CD4-positive, alpha-beta T cell treated with Interleukin-21 for 1 hour (primary cell): ENCODE measurements at regions not wholly inside any gene's neighbourhood (a gene's known extent, or its start where the extent isn't known, plus 50 kb on each side); places are given as distances from the start of the nearest gene placed in this dataset.

Experiments used
- DNase-seq: peaks from one replicate; pipeline ENCODE4 v3.0.0-alpha.2; 2020

DNA sequence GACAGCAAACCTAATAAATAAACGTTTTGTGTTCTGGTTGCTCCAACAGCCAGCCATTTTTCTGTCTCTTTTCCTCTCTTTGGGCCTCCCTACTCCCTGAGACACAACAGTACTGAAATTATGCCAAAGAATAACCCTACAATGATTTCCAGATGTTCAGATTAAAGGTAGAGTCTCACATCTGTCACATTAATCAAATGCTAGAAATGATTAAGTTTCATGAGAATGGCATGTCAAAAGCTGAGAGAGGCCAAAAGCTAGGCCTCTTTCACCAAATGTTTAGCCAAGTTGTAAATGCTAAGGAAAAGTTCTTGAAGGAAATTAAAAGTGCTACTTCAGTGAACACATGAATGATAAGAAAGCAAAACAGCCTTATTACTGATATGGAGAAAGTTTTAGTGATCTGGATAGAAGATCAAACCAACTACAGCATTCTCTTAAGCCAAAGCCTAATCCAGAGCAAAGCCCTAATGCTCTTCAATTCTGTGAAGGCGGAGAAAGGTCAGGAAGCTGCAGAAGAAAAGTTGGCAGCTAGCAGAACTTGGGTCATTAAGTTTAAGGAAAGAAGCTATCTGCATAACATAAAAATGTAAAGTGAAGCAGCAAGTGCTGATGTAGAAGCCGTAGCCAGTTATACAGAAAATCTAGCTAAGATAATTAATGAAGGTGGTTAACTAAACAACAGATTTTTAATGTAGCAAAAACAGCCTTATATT is 182.1 kb upstream of the NUDT6 start:
- DNase-seq, result no peak

DNA sequence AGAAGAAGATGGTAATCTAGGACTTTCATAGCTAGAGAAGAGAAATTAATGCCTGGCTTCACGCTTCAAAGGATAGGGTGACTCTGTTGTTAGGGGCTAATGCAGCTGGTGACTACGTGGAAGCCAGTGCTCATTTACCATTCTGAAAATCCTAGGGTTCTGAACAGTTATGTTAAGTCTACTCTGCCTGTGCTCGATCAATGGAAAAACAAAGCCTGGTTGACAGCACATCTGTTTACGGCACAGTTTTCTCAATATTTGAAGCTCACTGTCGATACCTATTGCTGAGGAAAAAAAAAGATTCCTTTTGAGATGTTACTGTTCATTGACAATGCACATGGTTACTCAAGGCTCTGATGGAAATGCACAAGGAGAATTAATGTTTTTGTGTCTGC is 182.6 kb upstream of the NUDT6 start:
- DNase-seq, result no peak

DNA sequence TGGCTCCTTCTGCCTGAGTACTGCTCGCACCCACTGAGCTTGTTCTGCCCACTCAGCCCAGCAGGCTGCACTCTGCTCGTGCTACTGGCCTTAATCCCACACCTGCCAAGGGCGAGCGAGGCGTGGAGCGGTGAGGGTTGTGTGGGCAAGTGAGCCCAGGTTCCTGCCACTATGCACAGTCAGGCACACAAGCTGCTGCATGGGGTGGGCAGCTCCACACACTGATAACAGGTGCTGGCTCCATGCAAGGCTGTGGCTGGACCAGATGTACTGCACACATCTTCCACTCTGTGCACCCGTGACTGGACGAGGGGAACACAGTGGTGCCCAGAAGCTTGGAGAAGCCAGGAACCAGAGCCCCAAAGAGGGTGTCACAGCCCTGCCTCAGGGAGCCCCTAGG is 184.3 kb upstream of the NUDT6 start:
- no peak for DNase-seq

DNA sequence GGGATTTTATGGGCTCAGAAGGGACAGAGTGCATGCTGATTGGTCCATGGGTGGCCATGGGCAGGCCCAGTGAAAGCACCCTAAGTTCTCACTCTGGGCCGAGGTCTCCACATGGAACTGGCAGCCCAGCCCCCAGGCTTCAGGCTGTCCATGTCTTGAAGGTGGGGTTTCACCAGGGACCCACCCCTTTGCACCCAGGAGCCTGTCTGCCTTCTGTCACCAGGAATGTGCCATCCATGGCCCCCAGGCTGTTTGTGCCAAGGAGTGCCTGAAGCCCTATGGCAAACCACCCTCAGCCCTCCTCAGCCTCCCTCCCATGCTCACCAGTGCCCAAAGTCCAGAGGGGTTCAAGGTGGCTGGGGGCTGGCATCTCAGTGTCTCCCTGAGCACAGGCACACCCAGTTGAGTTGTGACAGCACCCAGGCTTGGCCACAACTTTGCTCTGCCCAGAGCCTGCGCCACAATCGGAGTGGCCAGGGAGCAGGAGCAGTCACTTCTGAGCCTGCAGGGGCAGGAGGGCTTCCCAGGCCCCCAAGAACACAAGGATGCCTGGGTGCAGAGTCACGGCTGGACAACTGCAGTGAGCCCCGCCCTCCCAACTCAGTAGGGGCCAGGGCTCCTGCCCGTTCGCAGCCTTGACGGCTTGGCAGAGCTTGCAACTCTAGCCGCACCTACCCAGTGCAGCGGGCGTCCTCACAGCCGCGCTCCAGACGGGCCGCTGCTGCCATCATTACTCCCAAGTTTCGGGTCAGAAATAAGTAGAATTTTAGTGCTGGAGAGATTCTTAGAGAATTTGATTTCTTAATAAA is 185.3 kb upstream of the NUDT6 start:
- DNase-seq, result no peak

DNA sequence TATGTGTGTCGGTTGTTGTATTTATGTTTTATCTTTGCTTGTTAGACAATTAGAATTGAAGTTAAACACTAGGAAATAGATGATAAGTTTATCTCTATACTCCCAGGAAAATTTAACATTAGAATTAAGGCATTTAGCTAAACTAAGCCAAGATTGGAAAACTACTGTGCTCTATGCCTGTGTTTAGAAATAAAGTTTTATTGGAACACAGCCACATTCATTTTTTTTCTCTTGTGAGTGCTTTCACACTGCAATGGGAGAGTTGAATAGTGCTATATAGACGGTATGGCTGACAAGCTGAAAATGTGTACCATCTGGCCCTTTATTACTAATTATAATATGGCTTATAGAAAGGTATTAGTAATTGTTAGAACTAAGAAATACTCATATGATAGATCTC is 186.7 kb upstream of the NUDT6 start:
- DNase-seq, result no peak

DNA sequence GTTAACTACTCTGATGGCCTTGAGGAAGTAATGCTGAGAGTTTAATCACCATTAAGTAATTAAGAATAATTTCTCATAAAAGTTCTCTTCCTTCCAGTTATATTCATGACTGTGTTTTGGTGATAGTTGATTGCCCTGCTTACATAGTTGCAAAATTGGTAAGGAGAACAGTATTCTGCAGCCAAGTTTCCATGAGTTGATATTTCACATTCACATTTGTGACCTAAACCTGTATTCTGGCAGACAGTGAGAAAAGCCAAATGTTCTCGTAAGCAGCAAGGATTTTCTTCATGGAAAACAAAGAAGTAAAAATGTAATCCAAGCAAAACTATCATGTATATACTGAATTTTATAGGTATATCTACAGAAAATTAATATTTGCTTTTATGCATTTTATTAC is 187.8 kb upstream of the NUDT6 start:
- no peak for DNase-seq

DNA sequence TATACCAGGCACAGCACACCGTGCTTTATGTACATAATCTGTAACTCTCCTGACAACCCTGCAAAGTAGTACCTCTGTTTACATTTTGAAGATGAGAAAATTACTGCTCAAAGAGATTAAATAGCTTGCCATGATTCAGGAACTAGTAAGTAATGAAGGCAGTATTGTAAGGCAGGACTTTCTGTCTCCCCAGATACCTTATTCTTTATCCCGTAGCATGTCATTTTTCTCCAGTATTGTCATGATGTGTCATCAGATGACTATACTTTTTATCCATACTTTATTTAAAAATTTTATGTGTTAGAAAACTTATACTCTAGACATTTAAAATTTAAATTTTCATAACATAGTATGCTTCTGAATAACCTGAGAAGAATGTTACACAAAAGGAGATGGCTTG is 188.3 kb upstream of the NUDT6 start:
- no peak for DNase-seq

DNA sequence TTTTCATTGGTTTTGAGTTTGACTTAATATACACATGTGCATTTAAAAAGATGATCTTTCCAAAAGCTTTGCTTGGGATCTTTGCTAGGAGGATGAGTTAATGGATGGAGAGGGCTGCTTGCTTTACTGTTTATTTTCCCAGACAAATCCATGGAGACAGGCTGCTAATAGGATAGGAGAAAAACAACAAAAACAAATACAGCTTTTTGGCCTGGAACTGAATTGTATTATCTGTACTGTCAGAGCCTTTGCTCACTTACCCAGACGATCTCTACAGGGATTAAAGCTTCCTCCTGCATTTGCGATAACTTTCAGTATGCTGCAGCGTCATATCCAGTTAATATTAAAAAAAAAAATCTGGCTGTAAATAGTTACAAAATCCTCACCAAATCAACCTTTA is 190.8 kb upstream of the NUDT6 start:
- no peak for DNase-seq

DNA sequence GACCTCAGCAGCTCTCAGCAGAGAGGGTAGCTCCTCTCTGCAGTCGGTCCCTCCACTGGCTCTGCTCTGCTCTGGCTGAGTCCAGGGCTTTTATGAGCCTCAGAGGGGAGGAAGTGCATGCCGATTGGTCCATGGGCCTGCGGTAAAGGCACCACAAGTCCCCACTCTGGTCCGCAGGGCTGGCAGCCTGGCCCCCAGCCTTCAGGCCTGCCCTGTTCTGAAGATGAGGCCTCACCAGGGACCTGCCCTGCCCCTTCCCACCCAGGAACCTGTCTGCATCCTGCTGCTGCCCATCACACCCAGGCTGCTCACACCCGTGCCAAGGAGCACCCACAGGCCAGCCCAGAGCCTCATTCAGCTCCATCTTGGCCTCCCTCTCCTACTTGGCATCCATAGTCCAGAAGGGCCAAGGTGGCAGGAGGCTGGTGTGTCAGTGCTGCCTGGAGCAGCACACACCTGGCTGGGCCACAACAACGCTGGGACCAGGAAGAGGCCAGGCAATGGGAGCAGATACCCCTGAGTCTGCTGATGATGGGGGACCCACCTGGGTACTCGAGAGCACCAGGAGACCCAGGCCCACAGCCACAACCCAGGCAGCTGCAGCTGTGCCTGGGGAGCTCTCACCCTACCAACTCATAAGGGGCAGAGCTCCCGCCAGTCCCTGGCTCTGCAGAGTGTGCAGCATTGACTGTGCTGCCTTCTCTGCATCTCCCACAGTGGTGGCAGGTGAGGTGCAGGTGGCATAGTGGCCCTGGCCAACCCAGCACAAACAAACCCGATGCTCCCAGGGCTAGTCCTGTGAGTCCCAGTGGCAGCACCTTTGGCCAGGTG is 191.9 kb upstream of the NUDT6 start:
- no peak for DNase-seq

DNA sequence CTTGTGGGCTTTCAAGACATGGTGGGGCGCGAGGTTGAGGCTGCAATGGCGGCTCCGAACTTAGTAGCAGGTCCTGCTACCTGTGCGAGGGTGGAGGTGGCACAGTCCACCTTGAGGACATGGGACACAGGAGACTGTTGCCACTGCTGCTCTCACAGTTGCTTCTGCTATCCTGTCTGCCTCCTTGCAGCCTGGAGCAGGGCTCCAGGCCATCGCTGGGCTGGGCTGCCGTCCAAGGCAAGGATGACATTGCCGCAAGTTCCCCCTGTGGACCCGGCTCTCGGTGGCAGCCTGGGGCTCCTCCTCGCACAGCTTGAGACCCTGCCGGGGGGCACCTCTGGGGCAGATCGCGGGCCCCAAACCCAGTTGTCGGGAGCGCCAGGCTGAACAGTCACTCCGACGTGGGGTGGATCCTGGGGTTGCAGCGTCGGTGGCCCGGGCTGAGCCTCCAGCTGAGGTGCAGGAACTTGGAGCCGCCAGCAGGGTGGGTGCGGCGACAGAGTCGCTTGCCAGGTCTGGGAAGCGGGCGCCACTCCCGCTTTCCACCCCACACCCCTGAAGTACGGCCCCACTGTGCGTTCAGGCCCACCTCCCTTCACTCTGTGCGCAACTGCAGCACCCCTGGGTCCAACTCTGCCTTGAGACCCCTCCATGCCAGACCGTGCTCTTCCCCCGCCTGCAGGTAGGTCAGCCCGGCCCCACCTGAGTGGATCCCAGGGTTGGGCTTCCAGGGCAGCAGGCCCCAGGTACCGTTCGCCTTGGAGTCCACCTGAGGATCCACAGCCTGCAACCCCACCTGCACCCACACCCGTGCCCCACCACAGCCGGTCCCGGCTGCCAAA is 192.7 kb upstream of the NUDT6 start:
- no peak for DNase-seq

DNA sequence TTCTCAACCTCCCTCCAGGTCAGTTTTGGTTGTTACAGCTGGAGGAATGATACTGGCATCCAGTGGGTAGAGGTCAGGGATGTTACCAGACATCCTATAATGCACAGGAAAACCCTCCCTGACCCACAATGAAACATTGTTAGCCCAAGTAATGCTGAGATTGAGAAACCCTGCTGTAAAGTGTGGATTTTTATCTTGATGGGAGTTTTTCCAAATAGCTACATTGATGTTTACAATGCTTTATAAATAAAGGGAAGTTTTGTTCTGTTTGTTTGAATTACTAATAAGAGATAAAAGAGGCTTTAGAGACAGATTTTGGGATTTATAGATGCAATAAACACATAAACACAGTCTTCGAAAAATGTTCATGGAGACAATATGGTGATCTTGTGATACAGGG is 194.0 kb upstream of the NUDT6 start:
- DNase-seq, result no peak

DNA sequence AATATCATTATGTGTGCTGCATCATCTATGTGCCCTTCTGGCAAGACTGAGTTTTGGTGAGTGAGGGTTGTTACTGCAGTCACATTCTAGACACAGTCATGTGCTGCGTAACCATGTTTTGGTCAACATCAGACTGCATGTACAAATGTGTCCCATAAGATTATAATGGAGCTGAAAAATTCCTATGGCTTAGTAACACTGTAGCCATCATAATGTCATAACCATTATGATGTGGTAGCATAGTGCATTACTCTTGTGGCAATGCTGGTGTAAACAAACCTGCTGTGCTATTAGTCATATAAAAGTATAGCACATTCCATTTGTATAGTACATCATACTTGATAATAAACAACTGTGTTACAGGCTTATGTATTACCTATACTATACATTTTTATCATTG is 198.1 kb upstream of the NUDT6 start:
- no peak for DNase-seq

DNA sequence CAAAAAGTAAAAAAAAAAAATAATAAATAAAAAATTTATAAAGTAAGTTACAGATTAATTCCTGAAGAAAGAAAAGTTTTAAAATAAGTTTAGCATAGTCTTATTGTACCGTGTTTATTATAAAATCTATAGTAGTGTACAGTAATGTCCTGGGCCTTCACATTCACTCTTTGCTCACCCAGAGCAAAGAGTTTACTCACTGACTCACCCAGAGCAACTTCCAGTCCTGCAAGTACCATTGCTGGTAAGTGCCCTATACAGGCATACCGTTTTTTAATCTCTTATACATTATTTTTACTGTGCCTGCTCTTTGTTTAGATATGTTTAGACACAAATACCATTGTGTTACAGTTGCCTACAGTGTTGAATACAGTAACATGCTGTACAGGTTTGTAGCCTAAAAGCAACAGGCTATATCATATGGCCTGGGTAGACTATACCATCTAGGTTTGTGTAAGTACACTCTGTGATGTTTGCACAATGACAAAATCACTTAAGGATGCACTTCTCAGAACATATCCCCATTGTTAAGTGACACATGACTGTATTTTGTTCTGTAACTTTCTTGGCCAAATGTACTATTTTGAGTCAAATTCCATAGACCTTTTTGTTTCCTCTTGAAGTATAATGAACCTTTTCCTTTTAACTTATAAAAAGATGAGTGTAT is 199.0 kb upstream of the NUDT6 start:
- no peak for DNase-seq

DNA sequence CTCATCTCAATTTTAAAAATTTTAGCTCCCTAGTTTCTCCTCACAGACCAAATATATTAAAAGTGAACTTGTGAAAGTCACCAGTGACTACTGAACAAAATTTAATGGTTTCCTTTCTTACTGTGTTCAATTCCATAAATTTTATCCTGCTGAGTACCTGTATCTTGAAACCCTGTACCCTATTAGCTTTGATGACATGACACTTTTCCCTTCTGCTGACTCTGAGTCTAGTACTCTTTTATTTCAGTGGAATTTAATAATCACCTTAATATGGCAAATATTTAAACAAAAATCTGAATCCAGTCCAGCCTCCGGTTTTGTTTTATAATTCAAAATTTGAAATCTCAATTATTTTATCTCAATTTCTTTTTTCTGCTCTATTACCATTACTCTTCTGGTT is 203.1 kb upstream of the NUDT6 start:
- DNase-seq, result no peak

DNA sequence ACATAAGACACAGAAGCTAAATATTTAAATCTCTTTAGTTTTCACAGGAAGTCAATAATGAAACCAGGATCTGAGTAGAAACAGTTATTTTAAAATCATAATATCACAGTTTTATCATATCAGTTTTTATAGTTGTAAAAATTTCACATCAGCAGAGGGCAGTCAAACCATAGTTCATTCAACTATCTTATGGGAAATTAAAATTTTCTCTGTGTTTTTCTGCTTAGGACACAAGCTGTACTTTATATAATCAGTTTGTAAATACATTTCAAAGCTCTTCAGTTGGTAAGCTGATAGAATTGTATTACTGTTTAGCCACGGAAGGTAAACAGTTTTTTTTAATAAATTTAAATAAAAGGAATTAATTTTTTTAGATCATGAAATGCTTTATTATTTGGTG is 204.8 kb upstream of the NUDT6 start:
- DNase-seq, result no peak

DNA sequence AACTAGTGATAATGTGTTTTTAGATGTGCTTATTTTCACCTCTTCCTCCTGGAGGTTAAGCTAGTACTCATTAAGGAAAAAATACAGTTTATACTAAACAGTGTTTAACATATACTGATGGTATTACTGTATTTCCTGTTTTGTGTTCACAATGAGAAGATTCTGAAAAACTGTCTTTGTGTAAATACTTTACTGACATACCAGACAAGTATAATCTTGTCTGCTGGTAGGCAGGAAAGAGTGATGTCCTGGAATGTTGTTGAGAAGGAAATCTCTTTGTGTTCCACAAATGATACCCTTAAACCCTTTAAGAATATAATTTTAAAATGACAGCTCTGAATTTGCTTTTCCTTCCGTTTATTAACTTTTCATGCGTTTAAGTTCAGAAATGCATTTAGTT is 205.5 kb upstream of the NUDT6 start:
- DNase-seq, result no peak

DNA sequence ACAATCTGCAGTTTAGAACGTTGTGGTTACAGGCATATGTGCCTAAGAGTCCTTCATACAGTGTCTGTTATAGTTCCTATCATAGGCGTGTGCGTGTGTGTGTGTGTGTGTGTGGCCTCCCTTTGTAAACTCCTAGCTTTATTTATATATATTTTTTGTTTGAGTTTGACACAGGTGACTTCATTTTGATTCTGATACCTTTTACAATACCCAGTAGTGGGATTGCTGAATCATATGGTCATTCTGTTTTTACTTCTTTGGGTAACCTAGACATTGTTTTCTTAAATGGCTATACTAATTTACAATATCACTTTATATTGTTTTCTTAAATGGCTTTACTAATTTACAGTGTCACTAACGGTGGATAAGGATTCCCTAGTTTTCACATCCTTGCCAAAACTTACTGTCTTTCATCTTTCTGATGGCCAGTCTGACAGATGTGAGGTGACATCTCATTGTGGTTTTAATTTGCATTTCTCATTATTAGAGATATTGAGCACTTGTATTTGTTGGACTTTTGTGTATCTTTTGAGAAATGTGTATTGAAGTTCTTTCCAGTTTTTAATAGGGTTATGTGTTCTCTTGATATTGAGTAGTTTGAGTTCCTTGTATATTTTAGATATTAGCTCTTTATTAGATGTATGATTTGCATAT is 211.1 kb upstream of the NUDT6 start:
- DNase-seq, result no peak

DNA sequence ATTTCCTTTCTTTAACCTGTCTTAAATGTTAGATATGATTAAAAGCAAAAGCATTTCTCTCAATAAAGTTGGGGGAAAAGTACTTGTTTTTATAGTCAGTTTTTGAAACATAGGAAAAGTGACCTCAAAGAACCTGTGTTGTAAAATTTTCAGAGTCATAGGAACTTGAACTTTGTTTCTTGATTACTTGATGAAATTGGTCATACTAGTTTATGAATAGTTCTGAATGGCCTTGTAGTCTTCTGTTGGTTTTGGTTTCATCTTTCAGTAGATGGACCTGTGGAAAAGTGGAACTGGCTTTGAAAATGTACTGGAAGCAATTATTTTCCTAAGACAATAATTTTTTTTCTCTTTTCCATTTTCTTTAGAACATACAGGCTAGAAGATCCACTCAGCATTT is 222.2 kb upstream of the NUDT6 start:
- no peak for DNase-seq

DNA sequence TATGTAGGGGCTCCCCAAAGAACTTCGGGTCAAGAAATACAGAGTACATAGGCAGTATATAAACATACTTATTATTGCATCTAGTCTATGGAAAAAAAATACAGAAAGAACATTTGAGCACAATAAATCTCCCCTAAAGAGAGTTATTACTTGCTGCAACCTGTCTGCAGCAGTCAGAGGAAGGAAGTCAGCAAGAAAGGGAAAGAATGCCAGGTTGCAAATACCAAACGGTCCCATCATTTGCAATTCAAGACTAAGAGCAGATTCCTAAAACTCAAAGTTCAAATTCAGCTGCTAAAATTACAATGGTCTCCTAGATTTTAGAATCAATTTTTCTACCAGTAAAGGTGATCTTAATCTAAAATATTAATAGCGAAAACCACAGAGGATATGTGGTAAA is 236.2 kb upstream of the NUDT6 start:
- DNase-seq, result no peak

DNA sequence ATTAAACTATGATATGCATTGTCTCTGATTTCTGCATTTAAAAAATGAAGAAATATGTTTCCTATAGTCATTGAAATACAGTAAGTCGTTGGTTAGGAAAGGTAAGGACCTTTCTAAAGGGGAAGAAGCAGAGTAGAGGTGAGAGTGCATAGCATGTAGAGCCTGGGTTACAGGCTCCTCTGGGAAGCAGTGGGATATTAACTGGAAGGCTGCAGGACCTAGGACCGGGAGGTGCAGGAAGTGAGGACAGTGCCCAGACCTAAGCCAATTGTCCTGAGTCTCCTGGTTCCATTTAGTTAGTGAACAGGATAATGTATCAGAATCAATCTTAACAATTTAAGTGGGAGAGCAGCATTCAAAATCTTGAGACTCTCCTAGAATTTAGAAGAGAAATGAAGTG is 237.1 kb upstream of the NUDT6 start:
- no peak for DNase-seq

DNA sequence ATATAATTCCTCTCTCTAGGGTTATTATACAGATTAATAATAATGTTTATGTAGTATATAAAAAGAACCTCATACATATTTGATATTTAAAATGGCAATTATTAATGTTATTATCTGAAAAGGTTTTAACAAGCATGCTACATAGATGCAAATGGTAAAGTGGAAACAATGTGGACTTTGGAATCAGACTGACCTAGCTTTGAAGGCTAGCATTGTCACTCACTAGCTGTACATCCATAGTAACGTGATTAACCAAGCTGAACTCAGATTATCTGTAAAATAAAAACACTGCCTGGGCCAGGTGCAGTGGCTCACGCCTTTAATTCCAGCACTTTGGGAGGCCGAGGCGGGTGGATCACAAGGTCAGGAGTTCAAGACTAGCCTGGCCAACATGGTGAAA is 233.7 kb upstream of the SPRY1 start:
- no peak for DNase-seq

DNA sequence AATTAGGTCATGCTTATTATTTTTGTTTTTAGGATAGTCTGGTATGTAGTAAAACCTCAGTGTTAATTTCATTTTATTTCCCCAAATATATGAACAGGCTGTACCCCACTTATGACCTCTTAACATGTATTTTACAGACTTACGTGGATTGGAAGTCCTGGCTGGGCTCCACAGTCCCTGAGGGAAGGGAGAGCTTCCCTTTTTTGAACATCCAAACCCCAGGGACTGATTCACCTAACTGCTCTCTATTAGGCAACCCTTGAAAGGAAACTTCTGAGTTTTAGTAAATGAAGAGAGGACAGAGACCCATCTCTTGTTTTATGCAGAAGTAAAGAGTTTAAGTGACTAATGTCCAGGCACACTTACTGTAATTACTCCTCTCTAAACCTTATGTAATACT is 233.1 kb upstream of the SPRY1 start:
- no peak for DNase-seq
